Activated CD8-positive, alpha-beta T cell treated with anti-CD3 and anti-CD28 coated beads, Interleukin-2, amount 10 ng/mL, durations not matched to agents 7 days and 5 days (primary cell): ENCODE measurements at regions not wholly inside any gene's neighbourhood (a gene's known extent, or its start where the extent isn't known, plus 50 kb on each side); places are given as distances from the start of the nearest gene placed in this dataset.
"Not testable (repeated sequence)": the region's sequence is repeated elsewhere in the genome, so short reads cannot be mapped to it uniquely, and the experiment has no call there.

Experiments
- ATAC-seq: fragments of 150-1000 bp; cut with Tn5 transposase; one replicate; pipeline ENCODE4 v1.10.0; 2021; ENCODE audit warnings: moderate library complexity
- CTCF ChIA-PET: fragments of 350-600 bp; sonication (Branson Sonifier 250); formaldehyde crosslinking; loops from one replicate; lab custom pipeline; 2021; ENCODE audit warnings: antibody characterized with exemption; lab: Charles Lee
- POLR2A ChIA-PET: fragments of 350-600 bp; sonication (Branson Sonifier 250); formaldehyde crosslinking; loops from one replicate; lab custom pipeline; 2021; ENCODE audit warnings: antibody characterized with exemption; lab: Charles Lee
- DNase-seq: peaks from one replicate; pipeline ENCODE4 v3.0.0-alpha.2; 2020
- H3K27ac Mint-ChIP-seq: one replicate; pipeline ENCODE4 v1.8.0; 2021; ENCODE audit warnings: mild to moderate bottlenecking, mixed read lengths
- H3K27me3 Mint-ChIP-seq: one replicate; pipeline ENCODE4 v1.8.0; 2021; ENCODE audit warnings: low read depth, mixed read lengths
- H3K36me3 Mint-ChIP-seq: one replicate; pipeline ENCODE4 v1.8.0; 2021; ENCODE audit warnings: low read depth, mixed read lengths
- H3K4me1 Mint-ChIP-seq: one replicate; pipeline ENCODE4 v1.8.0; 2021; ENCODE audit warnings: low read depth, mixed read lengths
- H3K4me3 Mint-ChIP-seq: one replicate; pipeline ENCODE4 v1.8.0; 2021; ENCODE audit warnings: mild to moderate bottlenecking, mixed read lengths
- H3K9me3 Mint-ChIP-seq: one replicate; pipeline ENCODE4 v1.8.0; 2022; ENCODE audit warnings: mixed read lengths; ENCODE audit not compliant: insufficient read depth

- peaks cover 17% of the 10 kb centered on the region for H3K4me1 Mint-ChIP-seq
- no peaks in the 10 kb centered on the region for H3K36me3 Mint-ChIP-seq
- ATAC-seq = no peak
- no peak overlapping the region for H3K27ac Mint-ChIP-seq
- DNase-seq = no peak
- POLR2A ChIA-PET = interaction anchor here (0.9 kb wide), 1 partner anchor 9 kb away, joined by 3 read pairs; a partner anchor contains a TSS
- no peaks in the 10 kb centered on the region for H3K9me3 Mint-ChIP-seq
- CTCF ChIA-PET = no interaction called here
- H3K4me3 Mint-ChIP-seq = no peak overlapping the region
- H3K27me3 Mint-ChIP-seq = peaks cover 15% of the 10 kb centered on the region
Measured at GRCh38 chr6:27800731-27801373, 111.3 kb downstream of the OR2B2 start.

- no peak overlapping the region for H3K4me3 Mint-ChIP-seq
- CTCF ChIA-PET = interaction anchor here (0.9 to 5.6 kb wide), 5 partner anchors 10 to 643 kb away, joined by 3 to 64 read pairs (median 9); a partner anchor contains a TSS
- no peak overlapping the region for H3K27ac Mint-ChIP-seq
Measured at GRCh38 chr6:27797960-27798359, 114.2 kb downstream of the OR2B2 start.

GRCh38 chr6:27796736-27797481 is 115.3 kb downstream of the OR2B2 start:
- peaks cover 15% of the 10 kb centered on the region for H3K27me3 Mint-ChIP-seq
- DNase-seq, H3K36me3 Mint-ChIP-seq, H3K9me3 Mint-ChIP-seq, H3K27ac Mint-ChIP-seq, ATAC-seq, H3K4me3 Mint-ChIP-seq: not testable (repeated sequence)
- POLR2A ChIA-PET = interaction anchor here (0.7 to 5.9 kb wide), 5 partner anchors 11 to 665 kb away, joined by 3 to 75 read pairs (median 7); a partner anchor contains a TSS
- peaks cover 41% of the 10 kb centered on the region for H3K4me1 Mint-ChIP-seq
- CTCF ChIA-PET = interaction anchor here (0.6 to 5.6 kb wide), 25 partner anchors 10 to 670 kb away, joined by 3 to 64 read pairs (median 5); partner anchors contain the start of gene POM121L2

More at GRCh38 chr6:27797960-27798359, 114.2 kb downstream of the OR2B2 start:
- Mint-ChIP-seq H3K27me3 (peaks cover 15% of the 10 kb centered on the region), H3K4me1 (peaks cover 30% of the 10 kb centered on the region), H3K36me3 (no peaks in the 10 kb centered on the region), H3K9me3 (no peaks in the 10 kb centered on the region)
- ATAC-seq (no peak), DNase-seq (no peak)
- POLR2A ChIA-PET = interaction anchor here (1.3 to 5.9 kb wide), 2 partner anchors 10 to 651 kb away, joined by 6 to 75 read pairs; a partner anchor contains a TSS

GRCh38 chr6:27795697-27796494 is 116.3 kb downstream of the OR2B2 start:
- POLR2A ChIA-PET = interaction anchor here (0.7 to 5.9 kb wide), 8 partner anchors 12 to 664 kb away, joined by 3 to 75 read pairs (median 6); a partner anchor contains a TSS

GRCh38 chr6:27791182-27791943 is 120.8 kb downstream of the OR2B2 start:
- Mint-ChIP-seq H3K4me1 (peaks cover 47% of the 10 kb centered on the region), H3K4me3 (peak overlapping the region; percentile 75), H3K36me3 (no peaks in the 10 kb centered on the region), H3K27ac (peak overlapping the region; percentile 17), H3K9me3 (no peaks in the 10 kb centered on the region), H3K27me3 (peaks cover 10% of the 10 kb centered on the region)
- ATAC-seq (no peak), DNase-seq (peak; percentile 34)
- POLR2A ChIA-PET = interaction anchor here (0.8 kb wide), 1 partner anchor 16 kb away, joined by 4 read pairs; a partner anchor contains a TSS
- CTCF ChIA-PET = interaction anchor here (1.3 kb wide), 1 partner anchor 39 kb away, joined by 5 read pairs; no protein-coding TSS in a partner anchor

More at GRCh38 chr6:27795697-27796494, 116.3 kb downstream of the OR2B2 start:
- Mint-ChIP-seq H3K36me3 (no peaks in the 10 kb centered on the region), H3K4me1 (peaks cover 49% of the 10 kb centered on the region), H3K9me3 (no peaks in the 10 kb centered on the region), H3K4me3 (peak overlapping the region; percentile 1), H3K27ac (no peak overlapping the region), H3K27me3 (peaks cover 13% of the 10 kb centered on the region)
- CTCF ChIA-PET = interaction anchor here (0.6 to 5.6 kb wide), 38 partner anchors 9 to 669 kb away, joined by 3 to 64 read pairs (median 3); partner anchors contain the start of gene POM121L2
- ATAC-seq (peak; percentile 52), DNase-seq (peak; percentile 83)

GRCh38 chr6:27788376-27788775 is 123.8 kb downstream of the OR2B2 start:
- H3K36me3 Mint-ChIP-seq, DNase-seq, H3K27ac Mint-ChIP-seq, H3K9me3 Mint-ChIP-seq, ATAC-seq, H3K4me3 Mint-ChIP-seq: not testable (repeated sequence)
- CTCF ChIA-PET = interaction anchor here (1.2 to 3.9 kb wide), 4 partner anchors 7 to 627 kb away, joined by 3 to 12 read pairs (median 4); no protein-coding TSS in a partner anchor
- POLR2A ChIA-PET = interaction anchor here (0.6 to 0.8 kb wide), 3 partner anchors 19 to 417 kb away, joined by 3 to 4 read pairs (median 3); a partner anchor contains a TSS
- Mint-ChIP-seq H3K27me3 (peaks cover 25% of the 10 kb centered on the region), H3K4me1 (peaks cover 22% of the 10 kb centered on the region)

GRCh38 chr6:27786048-27786447 is 126.1 kb downstream of the OR2B2 start:
- DNase-seq (no peak), ATAC-seq (no peak)
- CTCF ChIA-PET = interaction anchor here (1.1 to 3.9 kb wide), 2 partner anchors 9 to 34 kb away, joined by 4 to 12 read pairs; no protein-coding TSS in a partner anchor
- Mint-ChIP-seq H3K4me3 (no peak overlapping the region), H3K4me1 (no peaks in the 10 kb centered on the region), H3K27ac (no peak overlapping the region), H3K9me3 (no peaks in the 10 kb centered on the region), H3K36me3 (no peaks in the 10 kb centered on the region), H3K27me3 (peaks cover 26% of the 10 kb centered on the region)
- POLR2A ChIA-PET = interaction anchor here (1.5 kb wide), 1 partner anchor 14 kb away, joined by 5 read pairs; no protein-coding TSS in a partner anchor

- no peaks in the 10 kb centered on the region for H3K9me3 Mint-ChIP-seq
- H3K36me3 Mint-ChIP-seq = no peaks in the 10 kb centered on the region
- no peak for DNase-seq
- ATAC-seq = no peak
- H3K4me3 Mint-ChIP-seq = no peak overlapping the region
- POLR2A ChIA-PET = interaction anchor here (1.5 kb wide), 1 partner anchor 13 kb away, joined by 5 read pairs; no protein-coding TSS in a partner anchor
- H3K27me3 Mint-ChIP-seq = peaks cover 31% of the 10 kb centered on the region
- CTCF ChIA-PET = interaction anchor here (1.1 to 3.9 kb wide), 2 partner anchors 10 to 33 kb away, joined by 4 to 12 read pairs; no protein-coding TSS in a partner anchor
- no peaks in the 10 kb centered on the region for H3K4me1 Mint-ChIP-seq
- H3K27ac Mint-ChIP-seq = no peak overlapping the region
Measured at GRCh38 chr6:27785294-27785693, 126.9 kb downstream of the OR2B2 start.

- Mint-ChIP-seq H3K36me3 (no peaks in the 10 kb centered on the region), H3K27me3 (peaks cover 33% of the 10 kb centered on the region), H3K4me1 (no peaks in the 10 kb centered on the region), H3K9me3 (no peaks in the 10 kb centered on the region), H3K4me3 (no peak overlapping the region), H3K27ac (no peak overlapping the region)
- CTCF ChIA-PET = interaction anchor here (0.6 to 4.5 kb wide), 3 partner anchors 11 to 173 kb away, joined by 3 to 40 read pairs (median 13); no protein-coding TSS in a partner anchor
- no peak for DNase-seq
- POLR2A ChIA-PET = no interaction called here
- ATAC-seq = no peak
Measured at GRCh38 chr6:27782748-27783147, 129.4 kb downstream of the OR2B2 start.
